Stomach (tissue), 4 donors: ENCODE measurements at regions not wholly inside any gene's neighbourhood (a gene's known extent, or its start where the extent isn't known, plus 50 kb on each side); places are given as distances from the start of the nearest gene placed in this dataset.

Experiments
- CTCF ChIP-seq, 7 experiments: fragments of 450-650 bp in 4 of 7; fragments of 200-600 bp in 3 of 7; sonication (generic) in 3 of 7; IDR thresholded peaks; one replicate each; pipeline ENCODE4 v1.5.1; 2016 to 2019; ENCODE audit warnings: antibody characterized with exemption in 7 of 7, control low read depth in 2 of 7, mild to moderate bottlenecking in 1 of 7
- POLR2A ChIP-seq, 4 donors: fragments of 450-650 bp; IDR thresholded peaks; one replicate each; pipeline ENCODE4 v1.6.1; 2016; ENCODE audit warnings: antibody characterized with exemption in 4 of 4, control low read depth in 2 of 4, mild to moderate bottlenecking in 1 of 4, moderate library complexity in 1 of 4

GRCh38 chr5:165783024-165783423 is 2277.6 kb downstream of the MAT2B start:
- TF ChIP-seq CTCF (IDR thresholded peaks at IDR 0.05) (no peak), POLR2A (IDR thresholded peaks at IDR 0.05) (no peak)
